Activated T-cell treated with anti-CD3 and anti-CD28 coated beads, Interleukin-2, amount 50 U/mL, for 72 hours (primary cell): ENCODE measurements at regions not wholly inside any gene's neighbourhood (a gene's known extent, or its start where the extent isn't known, plus 50 kb on each side); places are given as distances from the start of the nearest gene placed in this dataset.

ENCODE experiments used
- ATAC-seq, 2 donors: fragments of 150-1000 bp; cut with Tn5 transposase; replicated peaks in 1 of 2; 2 replicates each; pipeline ENCODE4 v1.10.0; 2021; ENCODE audit warnings: moderate library complexity in 2 of 2, mild to moderate bottlenecking in 1 of 2
- DNase-seq, 2 donors: peaks; one replicate each; pipeline ENCODE4 v3.0.0; 2021 to 2022; ENCODE audit warnings: mixed read lengths in 1 of 2
- H3K27ac Mint-ChIP-seq: one replicate; pipeline ENCODE4 v1.8.0; 2022; ENCODE audit warnings: mild to moderate bottlenecking, moderate library complexity, mixed read lengths
- H3K27me3 Mint-ChIP-seq: one replicate; pipeline ENCODE4 v1.8.0; 2022; ENCODE audit warnings: low read depth, mixed read lengths
- H3K36me3 Mint-ChIP-seq, 2 donors: one replicate each; pipeline ENCODE4 v1.8.0; 2022; ENCODE audit warnings: mixed read lengths in 2 of 2, mild to moderate bottlenecking in 1 of 2; ENCODE audit not compliant: insufficient read depth in 2 of 2
- H3K4me1 Mint-ChIP-seq: one replicate; pipeline ENCODE4 v1.8.0; 2022; ENCODE audit warnings: low read depth, mixed read lengths
- H3K4me3 Mint-ChIP-seq, 2 donors: one replicate each; pipeline ENCODE4 v1.8.0; 2022; ENCODE audit warnings: mild to moderate bottlenecking in 2 of 2, mixed read lengths in 2 of 2, moderate library complexity in 2 of 2
- H3K9me3 Mint-ChIP-seq, 2 donors: one replicate each; pipeline ENCODE4 v1.8.0; 2022; ENCODE audit warnings: mixed read lengths in 2 of 2

DNA sequence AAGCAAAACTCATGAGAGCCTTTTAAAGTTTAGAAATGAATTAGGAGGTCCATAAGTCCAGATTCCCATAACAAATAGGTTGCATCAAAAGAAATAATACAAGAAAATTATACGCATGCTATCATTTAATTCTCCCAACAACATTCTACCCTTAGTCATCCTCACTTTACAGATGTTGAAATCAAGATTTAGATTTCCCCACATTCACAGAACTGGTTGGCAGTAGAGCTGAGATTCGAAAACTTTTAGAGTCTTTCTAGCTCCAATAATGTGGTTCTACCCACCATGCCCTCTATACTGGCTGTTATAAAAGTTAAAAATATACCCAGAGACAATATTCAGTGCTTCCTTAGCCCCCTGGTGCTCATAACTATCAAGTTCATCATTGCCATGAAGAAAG, 56.6 kb upstream of the METAP2 start:
- Mint-ChIP-seq H3K9me3 (no peaks in the 10 kb centered on the region), H3K4me3 (no peak overlapping the region), H3K27me3 (no peaks in the 10 kb centered on the region), H3K36me3 (no peaks in the 10 kb centered on the region), H3K27ac (no peak overlapping the region), H3K4me1 (no peaks in the 10 kb centered on the region)
- ATAC-seq (no peak), DNase-seq (no peak)

DNA sequence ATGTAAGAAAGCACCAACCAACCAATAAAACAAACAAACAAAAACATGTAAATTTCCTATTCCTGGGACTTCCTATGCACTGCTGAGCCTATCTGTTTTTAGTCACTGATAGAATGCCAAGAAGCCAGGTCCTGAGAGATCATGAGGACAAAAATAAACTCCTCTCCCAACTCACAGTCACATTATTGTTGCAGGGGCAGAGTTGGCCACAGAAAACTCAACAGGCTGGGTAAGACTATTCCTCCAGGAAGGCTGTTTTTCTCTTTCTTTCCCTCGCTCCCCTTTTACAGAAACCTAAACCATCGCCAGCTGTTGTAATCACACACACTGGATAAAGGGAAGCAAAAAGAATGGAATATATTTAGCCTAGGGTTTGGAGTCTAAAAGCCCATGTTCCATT, 55.8 kb upstream of the METAP2 start:
- Mint-ChIP-seq H3K36me3 (no peaks in the 10 kb centered on the region), H3K4me3 (no peak overlapping the region), H3K27ac (no peak overlapping the region), H3K9me3 (no peaks in the 10 kb centered on the region), H3K27me3 (no peaks in the 10 kb centered on the region), H3K4me1 (no peaks in the 10 kb centered on the region)
- ATAC-seq (no peak), DNase-seq (no peak)
